Tibial artery (tissue), 4 donors: ENCODE measurements at regions not wholly inside any gene's neighbourhood (a gene's known extent, or its start where the extent isn't known, plus 50 kb on each side); places are given as distances from the start of the nearest gene placed in this dataset.

Experiments
- DNase-seq, 2 donors: peaks; one replicate each; pipeline ENCODE4 v3.0.0-alpha.2; 2019
- H3K27ac ChIP-seq, 2 donors: fragments of 200-600 bp; sonication (generic) in 1 of 2; 1 replicate in 1 of 2; 2 replicates in 1 of 2; pipeline ENCODE4 v1.5.1; 2018 to 2019; ENCODE audit warnings: mild to moderate bottlenecking in 1 of 2
- H3K27me3 ChIP-seq, 2 donors: fragments of 200-600 bp; sonication (generic) in 1 of 2; one replicate each; pipeline versions ENCODE4 v1.5.1 to v1.6.0; 2016 to 2019
- H3K36me3 ChIP-seq, 3 donors: fragments of 200-600 bp; sonication (generic) in 2 of 3; one replicate each; pipeline ENCODE4 v1.5.1; 2016 to 2019; ENCODE audit warnings: mild to moderate bottlenecking in 2 of 3
- H3K4me1 ChIP-seq, 4 donors: fragments of 200-600 bp; sonication (generic) in 2 of 4; 1 replicate in 3 of 4; 2 replicates in 1 of 4; pipeline ENCODE4 v1.5.1; 2016 to 2019
- H3K4me3 ChIP-seq, 2 donors: fragments of 200-600 bp; sonication (generic) in 1 of 2; 1 replicate in 1 of 2; 2 replicates in 1 of 2; pipeline ENCODE4 v1.5.1; 2018 to 2019; ENCODE audit warnings: mild to moderate bottlenecking in 2 of 2
- H3K9me3 ChIP-seq, 3 donors: fragments of 200-600 bp; sonication (generic) in 1 of 3; one replicate each; pipeline ENCODE4 v1.5.1; 2016 to 2019
- CTCF ChIP-seq, 2 experiments: fragments of 200-600 bp in 1 of 2; fragments of 450-650 bp in 1 of 2; IDR thresholded peaks; one replicate each; pipeline ENCODE4 v1.5.1; 2017 to 2019; ENCODE audit warnings: antibody characterized with exemption in 2 of 2, mild to moderate bottlenecking in 1 of 2, moderate library complexity in 1 of 2
- intact Hi-C: fragments of 100-400 bp; cut with DNase I; formaldehyde crosslinking; loops from one replicate; pipeline ENCODE4 v1.15.0; 2023; ENCODE audit warnings: low total_unique reads

GRCh38 chr9:82091610-82092009, 103.0 kb downstream of the SPATA31D1 start:
- Histone ChIP-seq H3K36me3 (no peaks in the 10 kb centered on the region), H3K4me1 (no peaks in the 10 kb centered on the region), H3K27ac (no peak overlapping the region), H3K27me3 (no peaks in the 10 kb centered on the region), H3K4me3 (no peak overlapping the region), H3K9me3 (no peaks in the 10 kb centered on the region)
- intact Hi-C loops = no loop called here
- no peak for DNase-seq
- TF ChIP-seq CTCF (IDR thresholded peaks at IDR 0.05) = no peak

GRCh38 chr9:82101475-82101874, 112.9 kb downstream of the SPATA31D1 start:
- Histone ChIP-seq H3K4me1 (no peaks in the 10 kb centered on the region), H3K27ac (no peak overlapping the region), H3K36me3 (peaks cover 0 to 6% (median 0%) of the 10 kb centered on the region in 3 donors), H3K9me3 (peaks cover 0 to 9% (median 5%) of the 10 kb centered on the region in 3 donors), H3K27me3 (no peaks in the 10 kb centered on the region), H3K4me3 (no peak overlapping the region)
- DNase-seq = no peak
- TF ChIP-seq CTCF (IDR thresholded peaks at IDR 0.05) = no peak
- intact Hi-C loops = no loop called here

- Histone ChIP-seq H3K27me3 (no peaks in the 10 kb centered on the region), H3K27ac (no peak overlapping the region), H3K4me3 (no peak overlapping the region), H3K9me3 (peaks cover 0 to 9% (median 5%) of the 10 kb centered on the region in 3 donors), H3K4me1 (no peaks in the 10 kb centered on the region), H3K36me3 (peaks cover 0 to 6% (median 0%) of the 10 kb centered on the region in 3 donors)
- TF ChIP-seq CTCF (IDR thresholded peaks at IDR 0.05) = no peak
- DNase-seq = no peak
- intact Hi-C loops = no loop called here
These were observed 115.7 kb downstream of the SPATA31D1 start for GRCh38 chr9:82104252-82104651.

GRCh38 chr9:82105729-82106128, 117.2 kb downstream of the SPATA31D1 start:
- no peaks in the 10 kb centered on the region for H3K4me1 ChIP-seq
- DNase-seq = no peak
- peaks cover 0 to under 1% (median 0%) of the 10 kb centered on the region in 3 donors for H3K36me3 ChIP-seq
- no peak overlapping the region for H3K4me3 ChIP-seq
- H3K27ac ChIP-seq = no peak overlapping the region
- intact Hi-C loops = no loop called here
- H3K27me3 ChIP-seq = no peaks in the 10 kb centered on the region
- TF ChIP-seq CTCF (IDR thresholded peaks at IDR 0.05) = no peak
- H3K9me3 ChIP-seq = peaks cover 0 to 5% (median under 1%) of the 10 kb centered on the region in 3 donors

GRCh38 chr9:82106536-82106935, 118.0 kb downstream of the SPATA31D1 start:
- Histone ChIP-seq H3K36me3 (no peaks in the 10 kb centered on the region), H3K4me1 (no peaks in the 10 kb centered on the region), H3K4me3 (no peak overlapping the region), H3K27me3 (no peaks in the 10 kb centered on the region), H3K9me3 (peaks cover 0 to 5% (median 0%) of the 10 kb centered on the region in 3 donors), H3K27ac (no peak overlapping the region)
- intact Hi-C loops = no loop called here
- TF ChIP-seq CTCF (IDR thresholded peaks at IDR 0.05) = no peak
- DNase-seq = no peak

- no peaks in the 10 kb centered on the region for H3K36me3 ChIP-seq
- intact Hi-C loops = no loop called here
- TF ChIP-seq CTCF (IDR thresholded peaks at IDR 0.05) = no peak
- DNase-seq = no peak
- H3K4me3 ChIP-seq = no peak overlapping the region
- no peaks in the 10 kb centered on the region for H3K4me1 ChIP-seq
- H3K9me3 ChIP-seq = no peaks in the 10 kb centered on the region
- no peaks in the 10 kb centered on the region for H3K27me3 ChIP-seq
- no peak overlapping the region for H3K27ac ChIP-seq
These were observed 119.9 kb downstream of the SPATA31D1 start for GRCh38 chr9:82108474-82108873.
